GM21528 (cell line): ENCODE measurements at regions not wholly inside any gene's neighbourhood (a gene's known extent, or its start where the extent isn't known, plus 50 kb on each side); places are given as distances from the start of the nearest gene placed in this dataset.

ENCODE experiments used
- ATAC-seq: cut with Tn5 transposase; IDR thresholded peaks from one replicate; pipeline ENCODE4 v1.9.1; 2021; ENCODE audit warnings: mild to moderate bottlenecking, moderate library complexity; ENCODE audit not compliant: unreplicated experiment, low FRiP score

- ATAC-seq: no peak
Observed at GRCh38 chr20:51166489-51166888, 143.6 kb upstream of the KCNG1 start.

DNA sequence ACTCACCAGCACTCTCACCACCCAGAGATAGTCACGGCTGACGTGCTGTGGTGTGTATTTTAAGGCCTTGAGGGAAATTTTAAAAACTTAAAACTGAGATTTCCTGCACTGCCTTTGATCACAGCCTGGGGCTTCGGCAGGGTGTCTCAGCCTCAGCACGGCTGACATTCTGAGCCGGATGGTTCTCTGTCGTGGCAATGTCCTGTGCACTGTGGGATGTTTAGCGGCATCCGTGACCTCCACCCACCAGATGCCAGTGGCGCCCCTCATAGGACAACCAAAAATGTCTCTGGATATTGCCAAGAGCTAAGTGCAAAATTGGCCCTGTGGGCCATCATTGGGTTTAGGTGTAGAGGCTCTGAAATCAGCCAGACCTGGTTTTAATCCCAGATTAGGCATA is 142.2 kb upstream of the KCNG1 start:
- no peak for ATAC-seq

- ATAC-seq: no peak
Observed at GRCh38 chr20:51164731-51165130, 141.8 kb upstream of the KCNG1 start.

DNA sequence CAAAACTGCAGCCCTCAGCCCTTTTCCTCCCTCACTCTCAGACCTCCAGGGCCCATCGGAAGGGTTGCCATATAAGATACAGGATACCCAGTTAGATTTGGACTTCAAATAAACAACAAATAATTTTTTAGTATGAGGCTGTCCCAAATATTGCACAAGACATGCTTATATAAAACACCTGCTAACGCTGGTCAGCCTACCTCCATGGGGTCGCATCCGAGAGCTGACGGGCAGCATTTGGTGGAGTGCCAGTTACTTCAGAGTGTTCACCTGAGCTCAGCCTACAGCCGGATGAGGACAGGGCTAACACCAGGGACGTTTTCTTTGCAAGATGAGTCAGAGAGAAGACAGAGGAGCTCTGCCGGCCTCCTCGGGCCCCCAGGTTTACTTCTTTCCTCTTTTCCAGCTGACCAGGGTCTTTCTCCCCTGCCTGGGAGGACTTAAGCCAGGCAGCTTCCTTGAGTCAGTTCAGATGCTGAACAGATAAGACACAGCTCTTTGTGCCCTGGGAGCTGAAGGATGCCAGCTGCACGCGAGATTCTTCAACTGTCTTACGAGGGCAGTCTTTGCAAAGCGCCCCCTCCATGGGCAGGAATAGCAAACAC is 141.2 kb upstream of the KCNG1 start:
- ATAC-seq: no peak

GRCh38 chr20:51162015-51162414 is 139.1 kb upstream of the KCNG1 start:
- ATAC-seq: no peak

GRCh38 chr20:51160821-51161220 is 137.9 kb upstream of the KCNG1 start:
- ATAC-seq: no peak

GRCh38 chr20:51159981-51160380 is 137.1 kb upstream of the KCNG1 start:
- no peak for ATAC-seq

- ATAC-seq: no peak
Observed at GRCh38 chr20:51159303-51159702, 136.4 kb upstream of the KCNG1 start.

- no peak for ATAC-seq
Observed at GRCh38 chr20:51158226-51158625, 135.3 kb upstream of the KCNG1 start.

DNA sequence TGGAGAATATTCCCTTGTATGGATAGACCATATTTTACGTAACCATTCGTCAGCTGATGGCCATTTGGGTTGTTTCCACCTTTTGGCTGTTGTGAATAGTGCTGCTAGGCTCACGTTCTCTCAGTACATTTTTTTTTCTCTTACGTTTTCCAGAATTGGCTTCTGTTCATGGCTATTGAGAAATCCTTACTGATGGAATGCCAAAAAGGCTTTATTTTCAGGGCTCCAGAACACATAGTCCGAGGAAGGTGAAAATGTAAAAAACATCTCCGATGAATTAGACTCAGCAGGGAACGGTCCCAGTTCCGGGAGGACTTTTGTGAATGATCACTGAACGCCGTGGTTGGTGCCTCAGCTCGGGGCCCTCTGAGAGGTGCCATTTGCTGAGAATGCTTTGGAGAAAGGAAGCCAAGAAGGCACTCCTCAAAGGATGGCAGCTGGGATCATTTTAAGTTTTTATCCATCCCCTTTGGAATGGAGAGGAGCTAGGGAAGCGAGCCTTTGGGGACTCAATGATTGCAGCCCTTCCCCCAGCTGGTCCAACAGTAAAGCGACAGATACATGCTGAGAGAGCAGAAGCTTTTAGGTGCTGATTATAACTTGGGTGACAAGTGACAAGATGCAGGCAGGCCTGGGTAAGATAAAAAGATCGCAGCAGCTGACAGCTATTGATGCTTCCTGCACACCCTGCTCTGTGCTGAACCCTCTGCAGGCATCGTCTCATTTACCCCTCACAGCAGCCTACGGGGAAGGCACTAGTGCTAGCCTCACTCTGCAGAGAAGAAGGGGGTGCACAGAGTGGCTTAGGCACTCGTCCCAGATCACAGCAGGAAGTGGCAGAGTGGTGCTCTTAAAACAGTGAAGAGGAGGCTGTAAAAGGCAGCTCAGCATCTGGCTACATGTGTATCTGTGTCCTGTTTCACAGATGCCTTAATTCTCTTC is 133.4 kb upstream of the KCNG1 start:
- ATAC-seq: no peak

DNA sequence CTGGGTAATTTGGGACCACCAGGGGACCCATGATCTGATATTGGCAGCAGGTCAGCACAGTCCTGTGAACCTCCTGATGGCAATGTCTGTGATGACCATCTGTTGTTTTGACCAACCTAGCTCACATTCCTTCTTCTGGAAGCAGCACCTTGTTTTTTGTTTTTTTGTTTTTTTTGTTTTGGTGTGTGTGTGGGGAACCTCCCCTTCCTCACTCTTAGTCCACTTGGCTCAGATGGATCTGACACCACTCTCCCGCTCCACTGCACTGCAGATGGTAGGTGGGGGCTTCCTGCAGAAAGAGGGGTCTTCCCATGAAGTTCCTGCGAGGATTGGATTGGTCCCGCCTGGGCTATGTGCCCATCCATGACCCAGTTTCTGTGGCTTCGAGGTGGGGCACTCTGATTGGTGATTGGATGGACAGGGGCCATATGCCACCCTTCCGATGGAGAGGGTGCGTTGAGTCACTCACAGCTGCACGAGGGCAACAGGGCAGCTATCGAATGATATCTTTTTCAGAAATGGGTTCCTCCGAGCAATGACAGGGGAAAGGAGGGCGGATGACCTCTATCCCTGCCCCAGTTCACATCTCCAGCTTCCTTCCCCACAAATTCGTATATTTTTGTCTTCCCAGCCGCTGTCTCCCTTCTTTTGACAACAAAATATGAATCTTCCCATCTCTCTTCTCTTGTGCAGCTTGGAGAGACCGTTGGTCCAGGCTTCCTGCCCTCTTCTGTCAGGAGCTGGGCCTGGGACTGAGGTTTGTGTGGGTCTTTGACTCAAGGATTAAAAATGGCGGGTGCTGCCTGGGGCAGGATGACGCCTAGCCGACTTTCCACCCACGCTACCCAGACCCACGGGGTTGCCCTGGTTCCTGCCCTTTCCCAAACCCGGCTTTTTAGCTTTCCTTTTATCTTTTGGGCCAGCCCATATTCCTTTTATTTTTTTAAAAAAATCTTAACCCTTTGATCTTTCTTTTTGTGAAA is 132.1 kb upstream of the KCNG1 start:
- no peak for ATAC-seq

GRCh38 chr20:51153867-51154707 is 131.2 kb upstream of the KCNG1 start:
- ATAC-seq: no peak

DNA sequence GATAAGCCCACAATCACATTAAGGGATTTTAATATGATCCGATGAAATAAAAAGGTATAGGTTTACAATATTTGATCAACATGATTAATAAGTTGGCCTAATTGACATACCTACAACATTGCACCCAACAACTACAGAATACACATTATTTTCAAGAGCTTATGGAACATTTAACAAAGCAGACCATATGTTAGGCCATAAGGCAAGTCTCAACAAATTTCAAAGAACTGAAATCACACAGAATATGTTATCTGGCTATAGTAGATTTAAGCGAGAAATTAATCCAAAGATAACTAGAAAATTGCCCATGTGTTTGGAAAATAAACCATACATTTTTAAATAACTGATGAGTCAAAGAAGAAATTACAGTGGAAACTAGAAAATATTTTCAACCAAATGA is 126.0 kb upstream of the KCNG1 start:
- ATAC-seq: no peak

- ATAC-seq: no peak
Observed at GRCh38 chr20:51144476-51144875, 121.6 kb upstream of the KCNG1 start.

DNA sequence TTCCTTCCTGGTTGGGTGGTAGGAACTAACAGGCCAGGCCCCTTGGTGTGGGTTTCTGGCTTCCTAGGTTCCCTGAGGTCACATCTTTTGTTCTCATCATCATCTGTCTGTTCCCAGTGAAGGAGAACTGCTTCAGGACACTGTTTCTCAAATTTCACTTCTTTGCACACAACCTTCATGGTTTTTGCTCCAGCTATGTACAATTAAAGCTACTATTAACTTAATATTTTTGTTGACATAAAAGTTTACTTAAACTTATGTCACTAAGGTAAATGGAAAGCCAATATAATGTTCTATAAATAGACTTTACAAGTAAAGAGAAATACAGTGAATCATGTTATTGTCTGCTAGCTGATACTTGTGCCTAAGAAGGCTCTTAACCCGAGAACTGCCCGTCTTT is 120.7 kb upstream of the KCNG1 start:
- no peak for ATAC-seq

DNA sequence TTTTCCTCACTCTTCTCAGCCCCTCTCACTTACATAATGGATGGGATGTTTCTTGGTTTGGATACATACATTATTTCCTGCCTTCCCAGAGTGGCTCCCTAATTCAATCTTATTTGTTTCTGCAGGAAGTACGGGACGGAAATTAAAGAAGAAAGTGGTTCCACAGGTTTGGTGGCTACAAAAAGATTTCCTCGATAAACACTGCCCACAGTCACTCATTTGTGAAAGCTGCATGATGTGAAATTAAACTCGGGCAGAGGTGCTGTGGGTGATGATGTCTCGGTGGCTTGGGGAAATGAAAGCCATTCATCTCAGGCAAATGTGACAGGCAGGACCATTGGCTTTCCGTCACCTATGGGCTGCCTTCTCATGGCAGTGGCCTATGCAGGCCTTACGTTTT is 119.5 kb upstream of the KCNG1 start:
- ATAC-seq: no peak

- no peak for ATAC-seq
Observed at GRCh38 chr20:51140671-51141070, 117.8 kb upstream of the KCNG1 start.

GRCh38 chr20:51139891-51140290 is 117.0 kb upstream of the KCNG1 start:
- no peak for ATAC-seq

GRCh38 chr20:51138576-51138975 is 115.7 kb upstream of the KCNG1 start:
- ATAC-seq: no peak

- ATAC-seq: no peak
Observed at GRCh38 chr20:51137461-51137860, 114.6 kb upstream of the KCNG1 start.
